GM21423 (cell line): ENCODE measurements at regions not wholly inside any gene's neighbourhood (a gene's known extent, or its start where the extent isn't known, plus 50 kb on each side); places are given as distances from the start of the nearest gene placed in this dataset.
"Not testable (repeated sequence)": the region's sequence is repeated elsewhere in the genome, so short reads cannot be mapped to it uniquely, and the experiment has no call there.

ENCODE experiments used
- ATAC-seq: cut with Tn5 transposase; IDR thresholded peaks from one replicate; pipeline ENCODE4 v1.9.1; 2021; ENCODE audit warnings: mild to moderate bottlenecking, moderate library complexity; ENCODE audit not compliant: unreplicated experiment

- no peak for ATAC-seq
These were observed 59.0 kb downstream of the FASLG start for GRCh38 chr1:172717722-172718465.

DNA sequence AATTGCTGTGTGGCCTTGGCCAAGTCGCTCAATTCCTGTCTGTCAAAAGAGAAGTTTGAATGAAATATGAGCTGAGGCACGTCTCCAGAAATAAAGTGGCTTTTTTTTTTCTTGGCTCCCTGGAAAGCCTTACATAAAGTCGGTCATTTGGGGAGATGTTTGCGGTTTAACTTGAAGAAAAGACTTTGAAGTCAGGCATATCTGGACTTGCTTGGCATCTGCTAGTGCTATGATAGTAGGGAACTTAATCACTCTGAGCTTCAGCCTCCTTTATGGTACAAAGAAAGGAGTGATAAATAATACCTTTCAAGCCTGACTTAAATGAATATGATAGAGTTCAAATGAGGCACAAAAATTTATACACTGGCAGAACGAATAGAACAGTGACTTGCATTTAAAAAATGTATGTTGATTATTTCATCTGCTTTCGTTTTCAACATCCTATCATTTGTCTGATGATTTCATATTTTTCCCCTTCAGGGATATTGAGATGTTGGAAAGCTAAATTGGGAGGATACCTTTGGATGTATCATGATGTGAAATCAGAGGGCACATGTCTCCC lies 60.2 kb downstream of the FASLG start:
- no peak for ATAC-seq

- peak; percentile 51 for ATAC-seq
These were observed 60.8 kb downstream of the FASLG start for GRCh38 chr1:172719694-172720138.

- ATAC-seq: no peak
These were observed 61.4 kb downstream of the FASLG start for GRCh38 chr1:172720339-172720738.

DNA sequence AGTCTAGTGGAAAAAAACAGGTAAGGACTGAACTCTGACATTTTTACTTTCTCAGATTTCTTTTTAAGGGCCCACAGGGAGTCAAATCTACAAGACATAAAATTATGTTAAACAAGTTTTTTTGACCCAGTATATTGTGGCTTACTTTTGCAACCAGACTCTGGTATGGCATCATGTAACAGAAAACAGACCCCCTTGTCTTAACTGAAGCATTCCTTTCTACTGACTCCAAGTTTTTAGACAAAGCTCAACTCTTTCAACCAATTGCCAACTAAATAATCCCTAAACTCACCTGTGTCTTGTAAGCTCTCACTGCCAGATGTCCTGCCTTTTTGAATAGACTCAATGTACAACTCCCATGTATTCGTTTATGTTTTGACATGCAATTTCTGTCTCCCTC lies 64.3 kb downstream of the FASLG start:
- no peak for ATAC-seq

DNA sequence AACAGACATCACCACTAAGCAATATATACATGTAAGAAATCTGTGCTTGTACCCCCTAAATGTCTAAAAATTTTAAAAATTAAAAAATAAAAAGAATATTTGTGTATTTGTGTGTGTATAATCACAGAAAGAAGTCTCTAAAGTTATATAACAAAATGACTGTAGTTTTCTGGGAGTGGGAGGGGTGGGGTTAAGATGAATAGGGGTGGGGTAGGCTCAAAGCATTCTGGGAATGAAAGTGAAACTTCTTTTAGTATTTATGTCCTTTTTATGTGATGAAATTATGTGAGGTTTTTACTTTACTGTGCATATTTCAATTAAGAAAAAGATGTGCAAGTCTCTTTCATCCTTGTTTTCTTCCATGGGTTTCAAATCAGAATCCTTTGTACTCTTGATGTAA lies 65.3 kb downstream of the FASLG start:
- ATAC-seq: no peak

GRCh38 chr1:172724765-172725613 lies 66.1 kb downstream of the FASLG start:
- ATAC-seq: peak; percentile 73

- ATAC-seq: no peak
These were observed 67.8 kb downstream of the FASLG start for GRCh38 chr1:172726740-172727139.

DNA sequence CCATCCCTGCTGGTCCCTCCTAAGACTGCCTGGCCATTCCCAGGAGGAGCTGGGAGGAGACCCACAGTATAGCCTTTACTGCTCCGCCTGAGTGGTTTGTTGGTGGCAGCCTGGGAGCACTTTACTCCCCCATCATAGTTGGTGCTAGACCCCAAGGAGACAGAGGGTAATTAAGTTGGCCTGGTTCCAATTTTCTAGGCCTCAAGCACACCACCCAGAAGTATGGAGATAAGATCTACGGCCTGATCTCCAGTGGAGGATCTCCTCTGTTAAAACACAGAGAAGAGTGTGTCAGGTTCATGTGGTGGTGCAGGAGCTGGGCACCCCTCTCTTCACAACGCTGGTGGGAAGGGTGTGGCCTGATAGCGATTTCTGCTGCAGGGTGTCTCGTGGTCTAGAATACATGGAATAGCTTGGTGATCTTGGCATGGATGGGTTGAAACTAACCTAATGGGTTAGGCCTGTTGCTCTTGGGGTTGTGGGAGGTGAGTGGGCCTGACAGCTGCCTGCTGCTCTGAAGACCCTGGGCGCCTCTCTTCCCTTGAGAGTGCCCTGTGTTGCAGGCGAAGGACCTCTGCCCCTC lies 68.5 kb downstream of the FASLG start:
- ATAC-seq: no peak

DNA sequence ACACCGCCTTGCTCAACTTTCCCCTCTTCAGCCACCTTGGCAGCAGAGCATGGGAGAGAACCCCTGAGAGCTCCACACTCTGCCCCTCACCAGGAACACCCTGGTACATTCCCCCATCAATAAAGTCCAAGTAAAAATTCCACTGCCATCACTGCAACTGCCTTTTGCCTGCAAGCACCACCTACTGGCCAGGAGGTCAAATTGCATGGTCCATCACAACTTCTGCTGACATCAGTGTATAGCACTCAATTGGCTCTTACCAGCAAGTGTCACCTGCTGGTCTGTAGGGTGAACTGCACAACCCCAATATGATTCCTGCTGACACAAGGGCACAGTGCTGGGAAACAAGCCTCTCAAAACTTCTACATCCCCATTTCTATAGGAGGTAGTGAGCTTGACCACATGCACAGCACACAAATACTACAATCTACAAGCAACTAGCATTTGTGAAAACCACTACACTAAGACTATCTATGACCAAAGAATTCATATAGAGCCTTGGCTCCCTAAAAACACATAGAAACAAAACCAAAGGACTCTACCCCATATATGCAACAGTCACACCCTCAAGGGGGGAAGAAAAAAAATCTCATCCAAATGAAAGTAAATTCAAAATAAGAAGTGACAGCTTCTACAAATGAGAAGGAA lies 69.2 kb downstream of the FASLG start:
- ATAC-seq: peak; percentile 45

GRCh38 chr1:172728705-172729104 lies 69.8 kb downstream of the FASLG start:
- ATAC-seq: not testable (repeated sequence)

- ATAC-seq: no peak
These were observed 73.5 kb downstream of the FASLG start for GRCh38 chr1:172732427-172732826.

- ATAC-seq: no peak
These were observed 74.9 kb downstream of the FASLG start for GRCh38 chr1:172733815-172734214.

GRCh38 chr1:172738389-172738788 lies 79.5 kb downstream of the FASLG start:
- ATAC-seq: no peak

- no peak for ATAC-seq
These were observed 83.9 kb downstream of the FASLG start for GRCh38 chr1:172742599-172743500.

DNA sequence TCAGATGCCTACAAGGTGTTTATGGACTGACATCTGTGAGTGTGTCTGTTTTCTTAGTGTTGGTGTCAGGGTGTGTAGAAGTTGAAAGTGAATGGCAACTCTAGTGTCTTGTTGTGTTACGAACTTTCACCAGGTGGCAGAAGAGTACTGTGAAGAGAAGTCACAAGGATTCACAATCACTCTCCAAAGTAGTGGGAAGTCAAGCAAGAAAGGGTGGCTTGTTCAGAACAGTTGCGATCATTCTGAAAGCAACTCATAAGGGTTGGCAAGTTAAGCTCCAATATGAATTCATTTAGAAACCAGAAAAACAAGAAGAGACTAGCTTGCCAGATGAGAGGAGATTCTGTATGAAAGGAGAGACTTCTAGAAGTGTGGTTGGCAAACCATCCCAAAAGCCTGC lies 86.1 kb downstream of the FASLG start:
- ATAC-seq: peak; percentile 57

- peak; percentile 94 for ATAC-seq
These were observed 87.4 kb downstream of the FASLG start for GRCh38 chr1:172746091-172746949.

DNA sequence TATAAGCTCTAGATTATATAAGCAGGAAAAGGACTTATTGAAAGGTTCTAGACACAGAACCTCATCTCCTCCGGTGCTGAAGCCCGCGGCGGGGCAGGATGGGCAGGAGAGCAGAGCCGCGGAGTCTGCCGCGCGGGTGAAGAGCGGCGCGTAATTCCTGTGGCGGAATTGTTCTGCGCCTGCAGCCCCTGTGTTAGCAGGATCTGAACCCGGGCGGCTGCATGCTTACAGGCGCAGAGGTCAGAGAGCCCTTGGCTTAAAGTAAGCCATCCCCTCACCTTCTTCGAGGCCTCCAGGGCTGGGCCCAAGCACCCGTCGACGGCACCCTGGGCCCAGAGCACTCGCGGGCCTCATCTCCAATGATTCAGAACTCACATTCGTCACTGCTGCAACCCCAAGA lies 89.3 kb downstream of the FASLG start:
- no peak for ATAC-seq

GRCh38 chr1:172751683-172752082 lies 92.8 kb downstream of the FASLG start:
- no peak for ATAC-seq
